ENCODE measurements at regions not wholly inside any gene's neighbourhood (a gene's known extent, or its start where the extent isn't known, plus 50 kb on each side); places are given as distances from the start of the nearest gene placed in this dataset.

GRCh38 chr18:51647346-51647745 lies 449.9 kb upstream of the MEX3C start:
- no peak overlapping the region for H3K27ac ChIP-seq (ENCODE audit: low read depth in 1 of 2, low read length in 2 of 2)

GRCh38 chr18:51647942-51648341 lies 450.5 kb upstream of the MEX3C start:
- Mint-ChIP-seq H3K36me3 (no peaks in the 10 kb centered on the region), H3K4me3 (no peak overlapping the region), H3K27me3 (ENCODE audit: low read depth in 3 of 3) (peaks cover 0 to 2% (median 2%) of the 10 kb centered on the region in 3 donors), H3K4me1 (no peaks in the 10 kb centered on the region), H3K27ac (no peak overlapping the region), H3K9me3 (peaks cover 0 to 2% (median 0%) of the 10 kb centered on the region in 7 donors)
- Histone ChIP-seq H3K4me3 (replicated peaks in 1 of 3; ENCODE audit: low read depth in 2 of 3, low read length in 3 of 3) (no peak overlapping the region), H2AFZ (ENCODE audit: insufficient read depth, low read depth, low read length, poor library complexity, severe bottlenecking) (no peak overlapping the region), H3K27me3 (ENCODE audit: control insufficient read depth in 2 of 2, insufficient read depth in 2 of 2, low read length in 2 of 2) (no peaks in the 10 kb centered on the region), H3K9ac (ENCODE audit: insufficient read depth, low read length, poor library complexity, severe bottlenecking) (no peak overlapping the region), H3K4me2 (replicated peaks; ENCODE audit: extremely low read depth, low read length, poor library complexity, severe bottlenecking) (no peak overlapping the region), H3K9me3 (replicated peaks in 1 of 2; ENCODE audit: control insufficient read depth in 1 of 2, insufficient read depth in 1 of 2, low read length in 2 of 2) (no peaks in the 10 kb centered on the region), H3K4me1 (ENCODE audit: control insufficient read depth in 1 of 2, insufficient read depth in 2 of 2, low read length in 2 of 2) (no peaks in the 10 kb centered on the region), H3K36me3 (replicated peaks in 1 of 2; ENCODE audit: control insufficient read depth in 1 of 2, insufficient read depth in 2 of 2, low read length in 2 of 2) (no peaks in the 10 kb centered on the region), H4K20me1 (ENCODE audit: insufficient read depth, low read length) (no peaks in the 10 kb centered on the region), H3K79me2 (ENCODE audit: insufficient read depth, low read length) (no peaks in the 10 kb centered on the region), H3K27ac (ENCODE audit: low read depth in 1 of 2, low read length in 2 of 2) (no peak overlapping the region)
- intact Hi-C loops (cut with micrococcal nuclease), result no loop called here
- 100% methylated on average over 1 of the region's 2 CpGs for WGBS (ENCODE audit: insufficient coverage)
- no peak for DNase-seq
- TF ChIP-seq, protein P1, sequence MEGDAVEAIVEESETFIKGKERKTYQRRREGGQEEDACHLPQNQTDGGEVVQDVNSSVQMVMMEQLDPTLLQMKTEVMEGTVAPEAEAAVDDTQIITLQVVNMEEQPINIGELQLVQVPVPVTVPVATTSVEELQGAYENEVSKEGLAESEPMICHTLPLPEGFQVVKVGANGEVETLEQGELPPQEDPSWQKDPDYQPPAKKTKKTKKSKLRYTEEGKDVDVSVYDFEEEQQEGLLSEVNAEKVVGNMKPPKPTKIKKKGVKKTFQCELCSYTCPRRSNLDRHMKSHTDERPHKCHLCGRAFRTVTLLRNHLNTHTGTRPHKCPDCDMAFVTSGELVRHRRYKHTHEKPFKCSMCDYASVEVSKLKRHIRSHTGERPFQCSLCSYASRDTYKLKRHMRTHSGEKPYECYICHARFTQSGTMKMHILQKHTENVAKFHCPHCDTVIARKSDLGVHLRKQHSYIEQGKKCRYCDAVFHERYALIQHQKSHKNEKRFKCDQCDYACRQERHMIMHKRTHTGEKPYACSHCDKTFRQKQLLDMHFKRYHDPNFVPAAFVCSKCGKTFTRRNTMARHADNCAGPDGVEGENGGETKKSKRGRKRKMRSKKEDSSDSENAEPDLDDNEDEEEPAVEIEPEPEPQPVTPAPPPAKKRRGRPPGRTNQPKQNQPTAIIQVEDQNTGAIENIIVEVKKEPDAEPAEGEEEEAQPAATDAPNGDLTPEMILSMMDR (IDR thresholded peaks at IDR 0.05), result no peak

More at GRCh38 chr18:51647346-51647745, 449.9 kb upstream of the MEX3C start:
- Mint-ChIP-seq H3K27me3 (ENCODE audit: low read depth in 3 of 3) (peaks cover 0 to 2% (median 2%) of the 10 kb centered on the region in 3 donors), H3K4me3 (no peak overlapping the region), H3K36me3 (no peaks in the 10 kb centered on the region), H3K9me3 (peaks cover 0 to 2% (median 0%) of the 10 kb centered on the region in 7 donors), H3K27ac (no peak overlapping the region), H3K4me1 (no peaks in the 10 kb centered on the region)
- Histone ChIP-seq H3K79me2 (ENCODE audit: insufficient read depth, low read length) (no peaks in the 10 kb centered on the region), H3K27me3 (ENCODE audit: control insufficient read depth in 2 of 2, insufficient read depth in 2 of 2, low read length in 2 of 2) (no peaks in the 10 kb centered on the region), H3K36me3 (replicated peaks in 1 of 2; ENCODE audit: control insufficient read depth in 1 of 2, insufficient read depth in 2 of 2, low read length in 2 of 2) (no peaks in the 10 kb centered on the region), H3K9ac (ENCODE audit: insufficient read depth, low read length, poor library complexity, severe bottlenecking) (no peak overlapping the region), H4K20me1 (ENCODE audit: insufficient read depth, low read length) (no peaks in the 10 kb centered on the region), H3K4me3 (replicated peaks in 1 of 3; ENCODE audit: low read depth in 2 of 3, low read length in 3 of 3) (no peak overlapping the region), H3K9me3 (replicated peaks in 1 of 2; ENCODE audit: control insufficient read depth in 1 of 2, insufficient read depth in 1 of 2, low read length in 2 of 2) (no peaks in the 10 kb centered on the region), H3K4me1 (ENCODE audit: control insufficient read depth in 1 of 2, insufficient read depth in 2 of 2, low read length in 2 of 2) (no peaks in the 10 kb centered on the region), H2AFZ (ENCODE audit: insufficient read depth, low read depth, low read length, poor library complexity, severe bottlenecking) (no peak overlapping the region), H3K4me2 (replicated peaks; ENCODE audit: extremely low read depth, low read length, poor library complexity, severe bottlenecking) (no peak overlapping the region)
- TF ChIP-seq, protein P1 (IDR thresholded peaks at IDR 0.05), result no peak
- no peak for DNase-seq
- 100% methylated on average over 1 of the region's 1 CpG for WGBS (ENCODE audit: insufficient coverage)
- intact Hi-C loops (cut with micrococcal nuclease), result no loop called here

Measured in CD14-positive monocyte (primary cell).